ENCODE measurements at regions not wholly inside any gene's neighbourhood (a gene's known extent, or its start where the extent isn't known, plus 50 kb on each side); places are given as distances from the start of the nearest gene placed in this dataset.

DNA sequence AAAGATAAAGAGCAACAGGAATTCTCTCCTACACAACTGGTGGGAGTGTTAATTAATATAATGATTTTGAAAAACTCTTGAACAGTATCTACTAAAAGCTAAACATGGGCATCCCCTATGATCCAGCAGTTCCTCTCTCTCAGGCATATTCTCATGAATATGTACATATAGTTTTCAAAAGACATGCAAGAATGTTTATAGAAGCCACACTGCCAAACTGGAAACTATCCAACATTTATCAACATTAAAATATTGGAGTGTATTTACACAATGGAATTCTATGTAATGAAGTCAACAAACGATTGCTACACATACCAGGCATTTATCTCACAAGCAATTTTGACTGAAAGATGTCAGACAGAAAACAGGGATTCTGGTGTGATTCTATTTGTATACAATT lies 404.5 kb upstream of the ANKRD30A start:
- TF ChIP-seq, protein P1, sequence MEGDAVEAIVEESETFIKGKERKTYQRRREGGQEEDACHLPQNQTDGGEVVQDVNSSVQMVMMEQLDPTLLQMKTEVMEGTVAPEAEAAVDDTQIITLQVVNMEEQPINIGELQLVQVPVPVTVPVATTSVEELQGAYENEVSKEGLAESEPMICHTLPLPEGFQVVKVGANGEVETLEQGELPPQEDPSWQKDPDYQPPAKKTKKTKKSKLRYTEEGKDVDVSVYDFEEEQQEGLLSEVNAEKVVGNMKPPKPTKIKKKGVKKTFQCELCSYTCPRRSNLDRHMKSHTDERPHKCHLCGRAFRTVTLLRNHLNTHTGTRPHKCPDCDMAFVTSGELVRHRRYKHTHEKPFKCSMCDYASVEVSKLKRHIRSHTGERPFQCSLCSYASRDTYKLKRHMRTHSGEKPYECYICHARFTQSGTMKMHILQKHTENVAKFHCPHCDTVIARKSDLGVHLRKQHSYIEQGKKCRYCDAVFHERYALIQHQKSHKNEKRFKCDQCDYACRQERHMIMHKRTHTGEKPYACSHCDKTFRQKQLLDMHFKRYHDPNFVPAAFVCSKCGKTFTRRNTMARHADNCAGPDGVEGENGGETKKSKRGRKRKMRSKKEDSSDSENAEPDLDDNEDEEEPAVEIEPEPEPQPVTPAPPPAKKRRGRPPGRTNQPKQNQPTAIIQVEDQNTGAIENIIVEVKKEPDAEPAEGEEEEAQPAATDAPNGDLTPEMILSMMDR (conservative IDR thresholded peaks at IDR 0.05; ENCODE audit: low read depth, low read length): no peak
- TF ChIP-seq EZH2 (IDR thresholded peaks at IDR 0.05; ENCODE audit: borderline replicate concordance, low read depth, low read length, poor library complexity, severe bottlenecking): no peak

Data from A673 (cell line).